ENCODE measurements at regions not wholly inside any gene's neighbourhood (a gene's known extent, or its start where the extent isn't known, plus 50 kb on each side); places are given as distances from the start of the nearest gene placed in this dataset.

DNA sequence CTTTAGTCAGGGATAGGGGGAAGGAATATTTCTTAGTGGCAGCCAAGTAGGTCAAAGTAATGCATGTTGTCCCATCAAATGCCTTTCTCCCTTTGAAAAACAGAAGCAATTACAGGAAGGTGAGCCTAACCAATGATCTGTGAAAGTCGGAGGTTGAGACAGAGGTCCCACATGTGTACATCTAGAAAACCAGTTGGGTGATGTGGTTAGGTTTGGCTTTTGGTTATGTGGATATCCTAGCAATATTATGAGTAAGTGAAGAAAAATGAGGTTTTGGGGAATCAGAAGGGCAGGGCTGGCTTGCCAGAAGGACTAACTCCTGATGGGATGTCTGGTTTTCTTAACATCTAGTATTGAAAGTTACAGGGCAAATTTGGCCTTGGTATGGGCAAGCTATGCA, 63.4 kb upstream of the PALM2AKAP2 start:
- TF ChIP-seq CTCF (IDR thresholded peaks at IDR 0.05) (no peak), POLR2A (IDR thresholded peaks at IDR 0.05) (no peak), EP300 (IDR thresholded peaks at IDR 0.05) (no peak)
